ENCODE measurements at regions not wholly inside any gene's neighbourhood (a gene's known extent, or its start where the extent isn't known, plus 50 kb on each side); places are given as distances from the start of the nearest gene placed in this dataset.

- H3K9me3 ChIP-seq (ENCODE audit: control insufficient read depth in 2 of 3, low read length in 3 of 3), result no peaks in the 10 kb centered on the region
- H3K4me3 ChIP-seq (ENCODE audit: low read length), result no peak overlapping the region
- DNase-seq (no peak), ATAC-seq (no peak)
- H3K36me3 ChIP-seq (ENCODE audit: control insufficient read depth in 2 of 3, insufficient read depth in 3 of 3, low read length in 3 of 3), result no peaks in the 10 kb centered on the region
- Mint-ChIP-seq H3K27ac (no peak overlapping the region), H3K36me3 (peaks cover 0 to 5% (median 0%) of the 10 kb centered on the region in 5 donors), H3K4me3 (no peak overlapping the region), H3K27me3 (peaks cover 2 to 54% (median 40%) of the 10 kb centered on the region in 5 donors), H3K9me3 (peaks cover 0 to 6% (median 2%) of the 10 kb centered on the region in 11 donors), H3K4me1 (peaks cover 0 to 1% (median 0%) of the 10 kb centered on the region in 7 donors)
- ChIA-PET CTCF (no interaction called here), POLR2A (no interaction called here)
- no peak overlapping the region for H3K27ac ChIP-seq (ENCODE audit: low read depth, low read length)
- no peaks in the 10 kb centered on the region for H3K27me3 ChIP-seq (ENCODE audit: control insufficient read depth in 2 of 2, insufficient read depth in 2 of 2, low read length in 2 of 2)
- H3K4me1 ChIP-seq (ENCODE audit: control insufficient read depth in 2 of 2, insufficient read depth in 2 of 2, low read length in 2 of 2), result no peaks in the 10 kb centered on the region
- intact Hi-C loops (cut with micrococcal nuclease), result no loop called here
These were observed 355.3 kb downstream of the ZSWIM6 start for GRCh38 chr5:61687371-61687770.

GRCh38 chr5:61689153-61689846 lies 357.2 kb downstream of the ZSWIM6 start:
- H3K27me3 Mint-ChIP-seq, result peaks cover 2 to 49% (median 45%) of the 10 kb centered on the region in 5 donors
- ChIA-PET POLR2A (no interaction called here), CTCF (no interaction called here)
- Histone ChIP-seq H3K27me3 (ENCODE audit: control insufficient read depth in 2 of 2, insufficient read depth in 2 of 2, low read length in 2 of 2) (no peaks in the 10 kb centered on the region), H3K4me1 (ENCODE audit: control insufficient read depth in 2 of 2, insufficient read depth in 2 of 2, low read length in 2 of 2) (no peaks in the 10 kb centered on the region), H3K36me3 (ENCODE audit: control insufficient read depth in 2 of 3, insufficient read depth in 3 of 3, low read length in 3 of 3) (no peaks in the 10 kb centered on the region), H3K9me3 (ENCODE audit: control insufficient read depth in 2 of 3, low read length in 3 of 3) (no peaks in the 10 kb centered on the region), H3K4me3 (ENCODE audit: low read length) (no peak overlapping the region), H3K27ac (ENCODE audit: low read depth, low read length) (no peak overlapping the region)
- intact Hi-C loops (cut with micrococcal nuclease), result no loop called here
- H3K4me1 Mint-ChIP-seq, result peaks cover 0 to 1% (median 0%) of the 10 kb centered on the region in 7 donors
- no peak overlapping the region for H3K4me3 Mint-ChIP-seq
- DNase-seq, result no peak
- no peak overlapping the region for H3K27ac Mint-ChIP-seq
- H3K9me3 Mint-ChIP-seq, result peaks cover 0 to 18% (median 7%) of the 10 kb centered on the region in 11 donors
- H3K36me3 Mint-ChIP-seq, result peaks cover 0 to 5% (median 0%) of the 10 kb centered on the region in 5 donors
- ATAC-seq, result no peak

GRCh38 chr5:61697809-61698558 lies 365.9 kb downstream of the ZSWIM6 start:
- peaks cover 0 to 8% (median 6%) of the 10 kb centered on the region in 5 donors for H3K27me3 Mint-ChIP-seq
- POLR2A ChIA-PET, result no interaction called here
- CTCF ChIA-PET, result no interaction called here
- H3K4me1 Mint-ChIP-seq, result peaks cover 0 to 2% (median 0%) of the 10 kb centered on the region in 7 donors
- no peak for ATAC-seq
- Histone ChIP-seq H3K27ac (ENCODE audit: low read depth, low read length) (no peak overlapping the region), H3K27me3 (ENCODE audit: control insufficient read depth in 2 of 2, insufficient read depth in 2 of 2, low read length in 2 of 2) (no peaks in the 10 kb centered on the region), H3K9me3 (ENCODE audit: control insufficient read depth in 2 of 3, low read length in 3 of 3) (no peaks in the 10 kb centered on the region), H3K4me3 (ENCODE audit: low read length) (no peak overlapping the region), H3K4me1 (ENCODE audit: control insufficient read depth in 2 of 2, insufficient read depth in 2 of 2, low read length in 2 of 2) (no peaks in the 10 kb centered on the region), H3K36me3 (ENCODE audit: control insufficient read depth in 2 of 3, insufficient read depth in 3 of 3, low read length in 3 of 3) (no peaks in the 10 kb centered on the region)
- intact Hi-C loops (cut with micrococcal nuclease), result no loop called here
- H3K36me3 Mint-ChIP-seq, result no peaks in the 10 kb centered on the region
- H3K9me3 Mint-ChIP-seq, result peaks cover 0 to 10% (median 6%) of the 10 kb centered on the region in 11 donors
- no peak for DNase-seq
- H3K4me3 Mint-ChIP-seq, result no peak overlapping the region
- H3K27ac Mint-ChIP-seq, result no peak overlapping the region

GRCh38 chr5:61701877-61702602 lies 370.0 kb downstream of the ZSWIM6 start:
- no peak overlapping the region for H3K4me3 Mint-ChIP-seq
- peaks cover 0 to 30% (median 21%) of the 10 kb centered on the region in 5 donors for H3K27me3 Mint-ChIP-seq
- no peaks in the 10 kb centered on the region for H3K36me3 Mint-ChIP-seq
- no peak for DNase-seq
- H3K9me3 Mint-ChIP-seq, result peaks cover 0 to 1% (median 0%) of the 10 kb centered on the region in 11 donors
- intact Hi-C loops (cut with micrococcal nuclease), result no loop called here
- no peaks in the 10 kb centered on the region for H3K36me3 ChIP-seq (ENCODE audit: control insufficient read depth in 2 of 3, insufficient read depth in 3 of 3, low read length in 3 of 3)
- H3K27ac Mint-ChIP-seq, result no peak overlapping the region
- ATAC-seq, result no peak
- H3K9me3 ChIP-seq (ENCODE audit: control insufficient read depth in 2 of 3, low read length in 3 of 3), result no peaks in the 10 kb centered on the region
- no peaks in the 10 kb centered on the region for H3K4me1 ChIP-seq (ENCODE audit: control insufficient read depth in 2 of 2, insufficient read depth in 2 of 2, low read length in 2 of 2)
- no peak overlapping the region for H3K4me3 ChIP-seq (ENCODE audit: low read length)
- peaks cover 0 to 3% (median 0%) of the 10 kb centered on the region in 7 donors for H3K4me1 Mint-ChIP-seq
- no peak overlapping the region for H3K27ac ChIP-seq (ENCODE audit: low read depth, low read length)
- ChIA-PET POLR2A (no interaction called here), CTCF (no interaction called here)
- no peaks in the 10 kb centered on the region for H3K27me3 ChIP-seq (ENCODE audit: control insufficient read depth in 2 of 2, insufficient read depth in 2 of 2, low read length in 2 of 2)

GRCh38 chr5:61702784-61703183 lies 370.7 kb downstream of the ZSWIM6 start:
- DNase-seq, result no peak
- ChIA-PET CTCF (no interaction called here), POLR2A (no interaction called here)
- Histone ChIP-seq H3K36me3 (ENCODE audit: control insufficient read depth in 2 of 3, insufficient read depth in 3 of 3, low read length in 3 of 3) (no peaks in the 10 kb centered on the region), H3K27me3 (ENCODE audit: control insufficient read depth in 2 of 2, insufficient read depth in 2 of 2, low read length in 2 of 2) (no peaks in the 10 kb centered on the region), H3K4me3 (ENCODE audit: low read length) (no peak overlapping the region), H3K4me1 (ENCODE audit: control insufficient read depth in 2 of 2, insufficient read depth in 2 of 2, low read length in 2 of 2) (no peaks in the 10 kb centered on the region), H3K27ac (ENCODE audit: low read depth, low read length) (no peak overlapping the region), H3K9me3 (ENCODE audit: control insufficient read depth in 2 of 3, low read length in 3 of 3) (no peaks in the 10 kb centered on the region)
- Mint-ChIP-seq H3K9me3 (peaks cover 0 to 1% (median 0%) of the 10 kb centered on the region in 11 donors), H3K27ac (no peak overlapping the region), H3K4me1 (peaks cover 0 to 3% (median 0%) of the 10 kb centered on the region in 7 donors), H3K4me3 (no peak overlapping the region), H3K36me3 (no peaks in the 10 kb centered on the region), H3K27me3 (peaks cover 0 to 30% (median 22%) of the 10 kb centered on the region in 5 donors)
- intact Hi-C loops (cut with micrococcal nuclease), result no loop called here
- no peak for ATAC-seq

- ATAC-seq (no peak), DNase-seq (no peak)
- no peaks in the 10 kb centered on the region for H3K36me3 ChIP-seq (ENCODE audit: control insufficient read depth in 2 of 3, insufficient read depth in 3 of 3, low read length in 3 of 3)
- Mint-ChIP-seq H3K27ac (no peak overlapping the region), H3K27me3 (peaks cover 0 to 30% (median 22%) of the 10 kb centered on the region in 5 donors), H3K4me1 (peaks cover 0 to 2% (median 0%) of the 10 kb centered on the region in 7 donors), H3K4me3 (no peak overlapping the region), H3K36me3 (no peaks in the 10 kb centered on the region), H3K9me3 (peaks cover 0 to 7% (median 0%) of the 10 kb centered on the region in 11 donors)
- no peak overlapping the region for H3K27ac ChIP-seq (ENCODE audit: low read depth, low read length)
- CTCF ChIA-PET, result no interaction called here
- POLR2A ChIA-PET, result no interaction called here
- H3K4me1 ChIP-seq (ENCODE audit: control insufficient read depth in 2 of 2, insufficient read depth in 2 of 2, low read length in 2 of 2), result no peaks in the 10 kb centered on the region
- intact Hi-C loops (cut with micrococcal nuclease), result no loop called here
- H3K27me3 ChIP-seq (ENCODE audit: control insufficient read depth in 2 of 2, insufficient read depth in 2 of 2, low read length in 2 of 2), result no peaks in the 10 kb centered on the region
- no peak overlapping the region for H3K4me3 ChIP-seq (ENCODE audit: low read length)
- no peaks in the 10 kb centered on the region for H3K9me3 ChIP-seq (ENCODE audit: control insufficient read depth in 2 of 3, low read length in 3 of 3)
These were observed 372.2 kb downstream of the ZSWIM6 start for GRCh38 chr5:61704289-61704688.

Measured in naive thymus-derived CD4-positive, alpha-beta T cell (primary cell).